Panc1 (cell line): ENCODE measurements at regions not wholly inside any gene's neighbourhood (a gene's known extent, or its start where the extent isn't known, plus 50 kb on each side); places are given as distances from the start of the nearest gene placed in this dataset.

Source experiments
- POLR2AphosphoS5 ChIP-seq: IDR thresholded peaks from 2 replicates; pipeline ENCODE4 v1.6.1; 2012; ENCODE audit warnings: mild to moderate bottlenecking, low read depth, low read length, moderate library complexity
- TF ChIP-seq, protein P1 (sequence below): fragments of 450-650 bp; IDR thresholded peaks from 2 replicates; pipeline ENCODE4 v1.5.1; 2017; ENCODE audit warnings: mild to moderate bottlenecking

DNA sequence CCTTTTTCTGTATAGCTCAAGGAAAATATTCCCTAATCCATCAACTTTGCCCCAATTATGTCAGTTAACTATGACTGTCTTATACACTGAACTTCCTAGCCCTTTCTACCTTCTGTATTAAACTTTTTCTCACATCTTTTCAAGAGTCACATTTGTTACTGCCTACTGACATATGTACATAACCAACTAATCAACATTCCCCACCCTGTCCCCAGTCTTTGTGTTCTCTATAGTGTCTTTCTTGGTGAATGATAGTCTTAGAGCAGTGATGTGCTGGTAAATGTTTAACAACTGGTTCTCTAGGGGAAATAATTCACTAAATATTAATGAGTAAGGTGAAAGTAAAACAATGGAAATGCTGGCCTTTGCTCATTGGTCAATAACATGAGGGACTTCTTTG is 61.6 kb upstream of the PIK3C3 start:
- TF ChIP-seq, protein P1, sequence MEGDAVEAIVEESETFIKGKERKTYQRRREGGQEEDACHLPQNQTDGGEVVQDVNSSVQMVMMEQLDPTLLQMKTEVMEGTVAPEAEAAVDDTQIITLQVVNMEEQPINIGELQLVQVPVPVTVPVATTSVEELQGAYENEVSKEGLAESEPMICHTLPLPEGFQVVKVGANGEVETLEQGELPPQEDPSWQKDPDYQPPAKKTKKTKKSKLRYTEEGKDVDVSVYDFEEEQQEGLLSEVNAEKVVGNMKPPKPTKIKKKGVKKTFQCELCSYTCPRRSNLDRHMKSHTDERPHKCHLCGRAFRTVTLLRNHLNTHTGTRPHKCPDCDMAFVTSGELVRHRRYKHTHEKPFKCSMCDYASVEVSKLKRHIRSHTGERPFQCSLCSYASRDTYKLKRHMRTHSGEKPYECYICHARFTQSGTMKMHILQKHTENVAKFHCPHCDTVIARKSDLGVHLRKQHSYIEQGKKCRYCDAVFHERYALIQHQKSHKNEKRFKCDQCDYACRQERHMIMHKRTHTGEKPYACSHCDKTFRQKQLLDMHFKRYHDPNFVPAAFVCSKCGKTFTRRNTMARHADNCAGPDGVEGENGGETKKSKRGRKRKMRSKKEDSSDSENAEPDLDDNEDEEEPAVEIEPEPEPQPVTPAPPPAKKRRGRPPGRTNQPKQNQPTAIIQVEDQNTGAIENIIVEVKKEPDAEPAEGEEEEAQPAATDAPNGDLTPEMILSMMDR = no peak
- TF ChIP-seq POLR2AphosphoS5 = no peak
